IMR-90 (cell line): ENCODE measurements at regions not wholly inside any gene's neighbourhood (a gene's known extent, or its start where the extent isn't known, plus 50 kb on each side); places are given as distances from the start of the nearest gene placed in this dataset.

Source experiments
- ATAC-seq: fragments of 200-7000 bp; cut with Tn5 transposase; 2 replicates; pipeline ENCODE4 v1.9.1; 2020; ENCODE audit warnings: low read depth, mild to moderate bottlenecking, moderate library complexity
- BruUV-seq: library from RNA; stranded (reverse); fragments of 400-500 nt; replicated peaks from 2 replicates; lab custom pipeline; 2021; lab: Mats Ljungman, UMichigan
- CTCF ChIA-PET: fragments of 300-600 bp; formaldehyde crosslinking; extraction: SDS; loops from one replicate; lab custom pipeline; 2021; ENCODE audit warnings: antibody characterized with exemption; lab: Yijun Ruan, JAX
- POLR2A ChIA-PET: fragments of 300-600 bp; sonication (Branson Sonifier 250); formaldehyde crosslinking; loops from one replicate; lab custom pipeline; 2022; ENCODE audit warnings: antibody characterized with exemption; ENCODE audit not compliant: unreplicated experiment; lab: Charles Lee
- DNase-seq: peaks from one replicate; pipeline ENCODE4 v3.0.0; 2013
- H2AFZ ChIP-seq: replicated peaks from 2 replicates; pipeline ENCODE3; 2013; ENCODE audit warnings: low read length, mild to moderate bottlenecking; ENCODE audit not compliant: poor library complexity
- H2AK5ac ChIP-seq: 2 replicates; pipeline ENCODE4 v1.6.1; 2013; ENCODE audit warnings: low read depth, low read length, inconsistent platforms
- H2AK9ac ChIP-seq: replicated peaks from 2 replicates; pipeline ENCODE3; 2013; ENCODE audit warnings: mild to moderate bottlenecking, low read depth, low read length, moderate library complexity; ENCODE audit not compliant: poor library complexity
- H2BK120ac ChIP-seq: 2 replicates; pipeline ENCODE4 v1.6.1; 2013; ENCODE audit warnings: low read depth, low read length, inconsistent platforms
- H2BK15ac ChIP-seq: 3 replicates; pipeline ENCODE4 v1.6.1; 2013; ENCODE audit warnings: low read depth, low read length, inconsistent platforms
- H2BK20ac ChIP-seq: 2 replicates; pipeline ENCODE4 v1.6.1; 2013; ENCODE audit warnings: low read depth, mild to moderate bottlenecking, inconsistent platforms, low read length, moderate library complexity
- H2BK5ac ChIP-seq: 2 replicates; pipeline ENCODE4 v1.6.1; 2013; ENCODE audit warnings: mild to moderate bottlenecking, low read depth, low read length, inconsistent platforms; ENCODE audit not compliant: poor library complexity, severe bottlenecking
- H3K14ac ChIP-seq: replicated peaks from 2 replicates; pipeline ENCODE4 v1.6.1; 2013; ENCODE audit warnings: low read depth, low read length, inconsistent platforms
- H3K18ac ChIP-seq: 2 replicates; pipeline ENCODE4 v1.6.1; 2013; ENCODE audit warnings: low read depth, low read length, control low read depth
- H3K23ac ChIP-seq: 2 replicates; pipeline ENCODE4 v1.6.1; 2013; ENCODE audit warnings: low read depth, low read length, inconsistent platforms
- H3K27ac ChIP-seq: 2 replicates; pipeline ENCODE4 v1.5.1; 2013; ENCODE audit warnings: mild to moderate bottlenecking, control low read depth, low read length; ENCODE audit not compliant: insufficient read depth
- H3K27me3 ChIP-seq: 2 replicates; pipeline ENCODE4 v1.6.1; 2013; ENCODE audit warnings: low read length; ENCODE audit not compliant: control insufficient read depth, insufficient read depth
- H3K36me3 ChIP-seq: 2 replicates; pipeline ENCODE4 v1.6.1; 2013; ENCODE audit warnings: low read length, mixed read lengths; ENCODE audit not compliant: control insufficient read depth, insufficient read depth
- H3K4ac ChIP-seq: 2 replicates; pipeline ENCODE4 v1.6.1; 2013; ENCODE audit warnings: low read depth, low read length, inconsistent platforms
- H3K4me1 ChIP-seq: 2 replicates; pipeline ENCODE4 v1.6.1; 2013; ENCODE audit warnings: low read length, mixed read lengths; ENCODE audit not compliant: control insufficient read depth, insufficient read depth
- H3K4me2 ChIP-seq: 2 replicates; pipeline ENCODE4 v1.6.1; 2013; ENCODE audit warnings: low read depth, mild to moderate bottlenecking, control low read depth, low read length, moderate library complexity
- H3K4me3 ChIP-seq: 2 replicates; pipeline ENCODE4 v1.5.1; 2013; ENCODE audit warnings: low read depth, mild to moderate bottlenecking, control low read depth, low read length, moderate library complexity; ENCODE audit not compliant: insufficient read depth
- H3K56ac ChIP-seq: 2 replicates; pipeline ENCODE4 v1.6.1; 2013; ENCODE audit warnings: low read length, inconsistent platforms; ENCODE audit not compliant: insufficient read depth; ENCODE audit errors: extremely low read depth
- H3K79me1 ChIP-seq, 2 experiments: 2 replicates each; pipeline ENCODE4 v1.6.1; 2013; ENCODE audit warnings: low read length in 2 of 2, inconsistent platforms in 1 of 2, low read depth in 1 of 2
- H3K9ac ChIP-seq: 2 replicates; pipeline ENCODE4 v1.6.1; 2013; ENCODE audit warnings: low read depth, low read length, control low read depth
- H3K9me1 ChIP-seq: 2 replicates; pipeline ENCODE4 v1.6.1; 2013; ENCODE audit warnings: low read length, inconsistent platforms; ENCODE audit not compliant: insufficient read depth
- H3K9me3 ChIP-seq: 2 replicates; pipeline ENCODE4 v1.6.1; 2013; ENCODE audit warnings: low read length; ENCODE audit not compliant: control insufficient read depth, insufficient read depth
- H4K20me1 ChIP-seq: 2 replicates; pipeline ENCODE4 v1.6.1; 2013; ENCODE audit warnings: low read length, inconsistent platforms; ENCODE audit not compliant: insufficient read depth
- H4K5ac ChIP-seq: 2 replicates; pipeline ENCODE4 v1.6.1; 2013; ENCODE audit warnings: mild to moderate bottlenecking, low read depth, low read length, control low read depth
- H4K8ac ChIP-seq, 2 experiments: 2 replicates each; pipeline ENCODE4 v1.6.1; 2013; ENCODE audit warnings: low read depth in 2 of 2, low read length in 2 of 2, control low read depth in 1 of 2, inconsistent platforms in 1 of 2
- H4K91ac ChIP-seq: 2 replicates; pipeline ENCODE4 v1.6.1; 2013; ENCODE audit warnings: low read depth, low read length, inconsistent platforms; ENCODE audit not compliant: insufficient read depth
- BHLHE40 ChIP-seq: fragments of 150-350 bp; IDR thresholded peaks from 2 replicates; pipeline ENCODE4 v1.6.1; 2016; ENCODE audit warnings: mild to moderate bottlenecking, low read depth, low read length
- CEBPB ChIP-seq: IDR thresholded peaks from 2 replicates; pipeline ENCODE4 v1.6.1; 2012; ENCODE audit warnings: low read depth, low read length, improper control_type of control experiment
- FOS ChIP-seq: fragments of 150-350 bp; IDR thresholded peaks from 2 replicates; pipeline ENCODE4 v1.6.1; 2016; ENCODE audit warnings: low read depth, low read length
- MAFK ChIP-seq: IDR thresholded peaks from 2 replicates; pipeline ENCODE4 v1.6.1; 2012; ENCODE audit warnings: low read depth, low read length, improper control_type of control experiment
- MAZ ChIP-seq: IDR thresholded peaks from 2 replicates; pipeline ENCODE4 v1.6.1; 2012; ENCODE audit warnings: low read depth, mild to moderate bottlenecking, low read length, improper control_type of control experiment, moderate library complexity, borderline replicate concordance
- MXI1 ChIP-seq: IDR thresholded peaks from 2 replicates; pipeline ENCODE4 v1.6.1; 2012; ENCODE audit warnings: low read depth, mild to moderate bottlenecking, low read length, moderate library complexity, borderline replicate concordance
- NFE2L2 ChIP-seq: fragments of 150-350 bp; IDR thresholded peaks from 2 replicates; pipeline ENCODE4 v1.6.1; 2016; ENCODE audit warnings: low read depth, mild to moderate bottlenecking, low read length
- POLR2A ChIP-seq: IDR thresholded peaks from 2 replicates; pipeline ENCODE4 v1.6.1; 2012; ENCODE audit warnings: mild to moderate bottlenecking, low read depth, low read length
- RCOR1 ChIP-seq: IDR thresholded peaks from 2 replicates; pipeline ENCODE4 v1.6.1; 2012; ENCODE audit warnings: mild to moderate bottlenecking, low read length, improper control_type of control experiment; ENCODE audit not compliant: insufficient replicate concordance
- RFX5 ChIP-seq: IDR thresholded peaks from 2 replicates; pipeline ENCODE4 v1.8.0; 2012; ENCODE audit warnings: low read depth, mild to moderate bottlenecking, low read length, moderate library complexity
- WGBS, 2 experiments: methylation state at CpG; one replicate each; pipeline versions ENCODE4 v1.1.5 to v1.1.7; 2013; ENCODE audit warnings: missing lambda C conversion rate in 2 of 2; ENCODE audit not compliant: insufficient read length in 1 of 2; ENCODE audit errors: extremely low coverage in 2 of 2; 5-methylcytosine and 5-hydroxymethylcytosine counted together
- dilution Hi-C: fragments of 300-500 bp; cut with HindIII; formaldehyde crosslinking; loops from one replicate; pipeline ENCODE4 v1.14.3; 2018; ENCODE audit warnings: low sequenced_read_pairs; ENCODE audit not compliant: unreplicated experiment
- in situ Hi-C: fragments of 300-500 bp; cut with MboI; formaldehyde crosslinking; loops from 3 replicates; pipeline ENCODE4 v1.14.3; 2019; ENCODE audit warnings: low sequenced_read_pairs, inconsistent platforms, mixed read lengths
- intact Hi-C: fragments of 100-400 bp; cut with micrococcal nuclease; formaldehyde crosslinking; loops from 2 replicates; pipeline ENCODE4 v1.10.0; 2022
- TF ChIP-seq, protein P1 (sequence below): fragments of 150-350 bp; IDR thresholded peaks from 2 replicates; pipeline ENCODE4 v1.6.1; 2017; ENCODE audit warnings: mild to moderate bottlenecking, antibody characterized with exemption, low read length, low read depth

DNA sequence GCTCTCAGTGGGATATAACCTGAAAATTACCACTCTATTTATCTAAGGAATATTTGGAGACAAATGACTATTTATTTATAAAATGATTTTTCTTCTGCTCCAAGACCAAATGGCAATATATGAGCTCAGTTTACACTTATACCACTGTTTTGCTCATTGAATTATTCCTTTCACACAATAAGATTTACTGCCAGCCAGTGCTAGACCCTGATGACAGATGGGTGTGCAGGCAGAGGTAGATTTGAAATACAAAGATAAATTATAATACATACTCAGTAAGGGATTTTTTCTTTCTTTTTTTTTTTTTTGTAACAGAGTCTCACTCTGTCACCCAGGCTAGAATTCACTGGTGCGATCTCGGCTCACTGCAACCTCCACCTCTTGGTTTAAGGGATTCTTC, 980.3 kb downstream of the EPHA3 start:
- ATAC-seq, result no peak
- intact Hi-C loops, result no loop called here
- no peak overlapping the region for H3K9ac ChIP-seq

More for the DNA sequence above, 980.3 kb downstream of the EPHA3 start:
- no peaks in the 10 kb centered on the region for H3K9me3 ChIP-seq
- no peaks in the 10 kb centered on the region for H4K20me1 ChIP-seq
- no peaks in the 10 kb centered on the region for H3K36me3 ChIP-seq
- BruUV-seq, result no TSS peak
- H3K79me1 ChIP-seq, result no peaks in the 10 kb centered on the region
- no peak overlapping the region for H3K23ac ChIP-seq
- H3K27me3 ChIP-seq, result no peaks in the 10 kb centered on the region
- no peak overlapping the region for H4K5ac ChIP-seq
- H2BK5ac ChIP-seq, result no peak overlapping the region
- H3K4me1 ChIP-seq, result no peaks in the 10 kb centered on the region
- no peak overlapping the region for H2AK5ac ChIP-seq
- H4K8ac ChIP-seq, result no peak overlapping the region
- CTCF ChIA-PET, result interaction anchor here (0.7 to 0.9 kb wide), 2 partner anchors 31 to 116 kb away, joined by 3 to 4 read pairs; no protein-coding TSS in a partner anchor
- H3K4ac ChIP-seq, result no peak overlapping the region
- H3K27ac ChIP-seq, result no peak overlapping the region
- H2AK9ac ChIP-seq, result no peak overlapping the region
- in situ Hi-C loops (loop anchor here (25.0 kb wide), 1 partner anchor 100 kb away; no protein-coding TSS in a partner anchor), dilution Hi-C loops (no loop called here)
- H2AFZ ChIP-seq, result no peak overlapping the region
- no peak overlapping the region for H2BK20ac ChIP-seq
- no peak overlapping the region for H3K14ac ChIP-seq
- H3K4me2 ChIP-seq, result no peak overlapping the region
- H3K56ac ChIP-seq, result no peak overlapping the region
- TF ChIP-seq MXI1, result no peak
- no peak for TF ChIP-seq BHLHE40
- TF ChIP-seq POLR2A, result no peak
- TF ChIP-seq NFE2L2, result no peak
- TF ChIP-seq CEBPB, result no peak
- TF ChIP-seq RFX5, result no peak
- TF ChIP-seq MAZ, result no peak
- TF ChIP-seq MAFK, result no peak
- no peak for TF ChIP-seq FOS
- TF ChIP-seq, protein P1, sequence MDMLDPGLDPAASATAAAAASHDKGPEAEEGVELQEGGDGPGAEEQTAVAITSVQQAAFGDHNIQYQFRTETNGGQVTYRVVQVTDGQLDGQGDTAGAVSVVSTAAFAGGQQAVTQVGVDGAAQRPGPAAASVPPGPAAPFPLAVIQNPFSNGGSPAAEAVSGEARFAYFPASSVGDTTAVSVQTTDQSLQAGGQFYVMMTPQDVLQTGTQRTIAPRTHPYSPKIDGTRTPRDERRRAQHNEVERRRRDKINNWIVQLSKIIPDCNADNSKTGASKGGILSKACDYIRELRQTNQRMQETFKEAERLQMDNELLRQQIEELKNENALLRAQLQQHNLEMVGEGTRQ, result no peak
- no peak for TF ChIP-seq RCOR1
- whole genome bisulfite sequencing, 2 experiments, result no CpG with 5 or more reads among the region's 2 CpGs
- H3K18ac ChIP-seq, result no peak overlapping the region
- no peaks in the 10 kb centered on the region for H3K9me1 ChIP-seq
- POLR2A ChIA-PET, result no interaction called here
- no peak for DNase-seq
- H2BK15ac ChIP-seq, result no peak overlapping the region
- H3K4me3 ChIP-seq, result no peak overlapping the region
- no peak overlapping the region for H4K91ac ChIP-seq
- no peak overlapping the region for H2BK120ac ChIP-seq
